ENCODE measurements at regions not wholly inside any gene's neighbourhood (a gene's known extent, or its start where the extent isn't known, plus 50 kb on each side); places are given as distances from the start of the nearest gene placed in this dataset.

GRCh38 chr11:122229078-122229477 lies 113.1 kb upstream of the BLID start:
- no peaks in the 10 kb centered on the region for H3K27me3 ChIP-seq
- H3K27ac ChIP-seq: peak overlapping the region in 2 of 4 donors; percentile 14 to 43
- intact Hi-C loops (cut with DNase I): no loop called here
- no peak for TF ChIP-seq POLR2A (IDR thresholded peaks at IDR 0.05)
- no peak for DNase-seq
- no peaks in the 10 kb centered on the region for H3K36me3 ChIP-seq
- 22 to 41% methylated on average over 2 of the region's 2 CpGs for WGBS, 2 donors
- peaks cover 5 to 17% (median 10%) of the 10 kb centered on the region in 3 donors for H3K4me1 ChIP-seq
- no peaks in the 10 kb centered on the region for H3K9me3 ChIP-seq
- no peak overlapping the region for H3K4me3 ChIP-seq

GRCh38 chr11:122226810-122227379 lies 110.9 kb upstream of the BLID start:
- no peaks in the 10 kb centered on the region for H3K27me3 ChIP-seq
- H3K4me1 ChIP-seq: peaks cover 5 to 17% (median 10%) of the 10 kb centered on the region in 3 donors
- intact Hi-C loops (cut with DNase I): no loop called here
- DNase-seq: no peak
- H3K9me3 ChIP-seq: no peaks in the 10 kb centered on the region
- H3K36me3 ChIP-seq: no peaks in the 10 kb centered on the region
- H3K4me3 ChIP-seq: no peak overlapping the region
- TF ChIP-seq POLR2A (IDR thresholded peaks at IDR 0.05) (no peak), CTCF (IDR thresholded peaks at IDR 0.05) (no peak)
- no peak overlapping the region for H3K27ac ChIP-seq
- 65 to 76% methylated on average over 4 of the region's 4 CpGs for WGBS, 2 donors

- no peak overlapping the region for H3K27ac ChIP-seq
- no peaks in the 10 kb centered on the region for H3K27me3 ChIP-seq
- no peaks in the 10 kb centered on the region for H3K9me3 ChIP-seq
- H3K4me3 ChIP-seq: no peak overlapping the region
- DNase-seq: no peak
- TF ChIP-seq POLR2A (IDR thresholded peaks at IDR 0.05): no peak
- no peak for TF ChIP-seq CTCF (IDR thresholded peaks at IDR 0.05)
- H3K4me1 ChIP-seq: peaks cover 5 to 14% (median 6%) of the 10 kb centered on the region in 3 donors
- 81 to 100% methylated on average over 2 of the region's 2 CpGs for WGBS, 2 donors
- intact Hi-C loops (cut with DNase I): no loop called here
- no peaks in the 10 kb centered on the region for H3K36me3 ChIP-seq
These were observed 108.9 kb upstream of the BLID start for GRCh38 chr11:122224867-122225266.

- WGBS, 2 donors: 64 to 65% methylated on average over 2 of the region's 2 CpGs
- intact Hi-C loops (cut with DNase I): no loop called here
- Histone ChIP-seq H3K4me1 (peaks cover 0 to under 1% (median 0%) of the 10 kb centered on the region in 3 donors), H3K4me3 (no peak overlapping the region), H3K27me3 (no peaks in the 10 kb centered on the region), H3K27ac (no peak overlapping the region), H3K9me3 (no peaks in the 10 kb centered on the region), H3K36me3 (no peaks in the 10 kb centered on the region)
- no peak for DNase-seq
- TF ChIP-seq POLR2A (IDR thresholded peaks at IDR 0.05): no peak
- TF ChIP-seq CTCF (IDR thresholded peaks at IDR 0.05): no peak
These were observed 104.3 kb upstream of the BLID start for GRCh38 chr11:122220321-122220720.

- no peak overlapping the region for H3K27ac ChIP-seq
- H3K36me3 ChIP-seq: no peaks in the 10 kb centered on the region
- no peaks in the 10 kb centered on the region for H3K27me3 ChIP-seq
- 84 to 86% methylated on average over 3 of the region's 3 CpGs for WGBS, 2 donors
- peaks cover 0 to 5% (median 0%) of the 10 kb centered on the region in 3 donors for H3K4me1 ChIP-seq
- intact Hi-C loops (cut with DNase I): no loop called here
- no peak for TF ChIP-seq CTCF (IDR thresholded peaks at IDR 0.05)
- TF ChIP-seq POLR2A (IDR thresholded peaks at IDR 0.05): no peak
- no peaks in the 10 kb centered on the region for H3K9me3 ChIP-seq
- no peak overlapping the region for H3K4me3 ChIP-seq
- DNase-seq: no peak
These were observed 103.8 kb upstream of the BLID start for GRCh38 chr11:122219791-122220190.
